ENCODE measurements at regions not wholly inside any gene's neighbourhood (a gene's known extent, or its start where the extent isn't known, plus 50 kb on each side); places are given as distances from the start of the nearest gene placed in this dataset.

GRCh38 chr11:130620548-130620947 lies 172.1 kb downstream of the ADAMTS15 start:
- Histone ChIP-seq H3K4me3 (replicated peaks; ENCODE audit: insufficient read depth, low read length) (no peak overlapping the region), H3K27me3 (ENCODE audit: insufficient read depth, poor library complexity, severe bottlenecking) (no peaks in the 10 kb centered on the region), H3K27ac (replicated peaks) (no peak overlapping the region)
- no peak for TF ChIP-seq REST (IDR thresholded peaks at IDR 0.05; ENCODE audit: insufficient replicate concordance, low read depth)
- no peak for TF ChIP-seq CTCF (IDR thresholded peaks at IDR 0.05; ENCODE audit: insufficient read depth, low read length)
- no peak for TF ChIP-seq SPI1 (IDR thresholded peaks at IDR 0.05; ENCODE audit: borderline replicate concordance, low read depth)
- no peak for TF ChIP-seq POLR2AphosphoS5 (IDR thresholded peaks at IDR 0.05; ENCODE audit: low read depth)
- no peak for TF ChIP-seq GABPA (IDR thresholded peaks at IDR 0.05; ENCODE audit: low read depth)
- DNase-seq (ENCODE audit: low read depth in 1 of 2, low spot score in 1 of 2), result no peak

GRCh38 chr11:130622141-130622542 lies 173.7 kb downstream of the ADAMTS15 start:
- no peak for TF ChIP-seq CTCF (IDR thresholded peaks at IDR 0.05; ENCODE audit: insufficient read depth, low read length)
- no peak for TF ChIP-seq GABPA (IDR thresholded peaks at IDR 0.05; ENCODE audit: low read depth)
- TF ChIP-seq SPI1 (IDR thresholded peaks at IDR 0.05; ENCODE audit: borderline replicate concordance, low read depth), result no peak
- TF ChIP-seq POLR2AphosphoS5 (IDR thresholded peaks at IDR 0.05; ENCODE audit: low read depth), result no peak
- no peak for TF ChIP-seq REST (IDR thresholded peaks at IDR 0.05; ENCODE audit: insufficient replicate concordance, low read depth)
- Histone ChIP-seq H3K27me3 (ENCODE audit: insufficient read depth, poor library complexity, severe bottlenecking) (no peaks in the 10 kb centered on the region), H3K27ac (replicated peaks) (no peak overlapping the region), H3K4me3 (replicated peaks; ENCODE audit: insufficient read depth, low read length) (no peak overlapping the region)
- DNase-seq (ENCODE audit: low read depth in 1 of 2, low spot score in 1 of 2), result no peak

GRCh38 chr11:130623670-130624668 lies 175.5 kb downstream of the ADAMTS15 start:
- TF ChIP-seq SPI1 (IDR thresholded peaks at IDR 0.05; ENCODE audit: borderline replicate concordance, low read depth), result no peak
- TF ChIP-seq CTCF (IDR thresholded peaks at IDR 0.05; ENCODE audit: insufficient read depth, low read length), result no peak
- TF ChIP-seq REST (IDR thresholded peaks at IDR 0.05; ENCODE audit: insufficient replicate concordance, low read depth), result no peak
- no peak for TF ChIP-seq GABPA (IDR thresholded peaks at IDR 0.05; ENCODE audit: low read depth)
- TF ChIP-seq POLR2AphosphoS5 (IDR thresholded peaks at IDR 0.05; ENCODE audit: low read depth), result no peak

More at GRCh38 chr11:130623670-130624668, 175.5 kb downstream of the ADAMTS15 start:
- DNase-seq (ENCODE audit: low read depth in 1 of 2, low spot score in 1 of 2), result no peak
- no peak overlapping the region for H3K4me3 ChIP-seq (replicated peaks; ENCODE audit: insufficient read depth, low read length)
- peaks cover 5% of the 10 kb centered on the region for H3K27me3 ChIP-seq (ENCODE audit: insufficient read depth, poor library complexity, severe bottlenecking)
- H3K27ac ChIP-seq (replicated peaks), result no peak overlapping the region
